Heart right ventricle (tissue), 16 donors: ENCODE measurements at regions not wholly inside any gene's neighbourhood (a gene's known extent, or its start where the extent isn't known, plus 50 kb on each side); places are given as distances from the start of the nearest gene placed in this dataset.

Experiments used
- ATAC-seq, 8 donors: fragments of 200-7000 bp; cut with Tn5 transposase; one replicate each; pipeline ENCODE4 v1.9.1; 2020; ENCODE audit warnings: mild to moderate bottlenecking in 8 of 8, moderate library complexity in 8 of 8, moderate number of reproducible peaks in 1 of 8
- DNase-seq, 2 donors: peaks; one replicate each; pipeline ENCODE4 v3.0.0-alpha.2; 2020
- H3K27ac ChIP-seq, 10 donors: fragments of 200-600 bp; sonication (generic) in 2 of 10; one replicate each; pipeline versions ENCODE4 v1.5.0 to v1.8.0; 2020 to 2022; ENCODE audit warnings: mild to moderate bottlenecking in 3 of 10
- H3K27me3 ChIP-seq, 7 donors: fragments of 200-600 bp; one replicate each; pipeline ENCODE4 v1.8.0; 2021 to 2022; ENCODE audit warnings: mild to moderate bottlenecking in 2 of 7
- H3K36me3 ChIP-seq, 9 donors: fragments of 200-600 bp; sonication (generic) in 1 of 9; one replicate each; pipeline versions ENCODE4 v1.5.0 to v1.8.0; 2020 to 2022; ENCODE audit warnings: mild to moderate bottlenecking in 2 of 9
- H3K4me1 ChIP-seq, 9 donors: fragments of 200-600 bp; sonication (generic) in 1 of 9; one replicate each; pipeline versions ENCODE4 v1.5.0 to v1.8.0; 2020 to 2022; ENCODE audit warnings: mild to moderate bottlenecking in 4 of 9
- H3K4me3 ChIP-seq, 10 donors: fragments of 200-600 bp; sonication (generic) in 2 of 10; one replicate each; pipeline versions ENCODE4 v1.5.0 to v1.8.0; 2020 to 2022; ENCODE audit warnings: mild to moderate bottlenecking in 7 of 10, moderate library complexity in 2 of 10
- H3K9me3 ChIP-seq, 11 donors: fragments of 200-600 bp in 10 of 11; sonication (generic) in 2 of 11; one replicate each; pipeline versions ENCODE4 v1.5.0 to v1.8.0; 2013 to 2022; ENCODE audit warnings: mild to moderate bottlenecking in 2 of 11, control low read depth in 1 of 11, moderate library complexity in 1 of 11
- WGBS, 2 donors: extraction: QIAGEN DNeasy Blood & Tissue Kit; methylation state at CpG; one replicate each; pipeline ENCODE4 v1.1.7; 2013; ENCODE audit warnings: inconsistent platforms in 1 of 2; 5-methylcytosine and 5-hydroxymethylcytosine counted together
- intact Hi-C, 10 donors: fragments of 100-400 bp; cut with DNase I; formaldehyde crosslinking; loops; one replicate each; pipeline versions ENCODE4 v1.11.1 to v1.14.2; 2022
- TF ChIP-seq, protein P1 (sequence below), 9 donors: fragments of 200-600 bp; sonication (generic) in 2 of 9; IDR thresholded peaks; one replicate each; pipeline versions ENCODE4 v1.5.0 to v1.8.0; 2021 to 2022; ENCODE audit warnings: antibody characterized with exemption in 9 of 9, mild to moderate bottlenecking in 5 of 9, moderate library complexity in 1 of 9
- donor health status: Arrhythmogenic right ventricular cardiomyopathy.
- donor health status: ischemic (EF 13 %, LVEDD 7.1; RV severe dilation, severe dysfunction).
- donor health status: healthy with polysubstance abuse.
- donor health status: DM: no; HTN: yes; CAD: no.
- donor health status: DM: no; HTN: no; CAD: no.
- donor health status: ischemic (EF 25% LVEDD 6.9; RV normal size, moderate dysfunction).
- donor health status: ischemic (EF 25% LVEDD 5.7; RV mildly dilated, moderate dysfunction).
- donor health status: healthy.
- donor health status: DM: yes; HTN: yes; CAD: no.
- donor health status: Ischemic cardiomyopathy.
- donor health status: ischemic (EF 35%, LVEDD 5.7; RV mildly dilated, moderate dysfunction).
- donor health status: nonischemic (EF 11% LVEDD 7.7; RV severe dilation, severe dysfunction).
- donor health status: DM: yes; HTN: yes; CAD: no.
- donor health status: PGD.
- donor health status: ischemic (EF 29% LVEDD 5.4; RV normal size, mild dysfunction).
- donor health status: nonischemic (EF 23%, LVEDD 6.1; RV moderate dilation, normal function).

DNA sequence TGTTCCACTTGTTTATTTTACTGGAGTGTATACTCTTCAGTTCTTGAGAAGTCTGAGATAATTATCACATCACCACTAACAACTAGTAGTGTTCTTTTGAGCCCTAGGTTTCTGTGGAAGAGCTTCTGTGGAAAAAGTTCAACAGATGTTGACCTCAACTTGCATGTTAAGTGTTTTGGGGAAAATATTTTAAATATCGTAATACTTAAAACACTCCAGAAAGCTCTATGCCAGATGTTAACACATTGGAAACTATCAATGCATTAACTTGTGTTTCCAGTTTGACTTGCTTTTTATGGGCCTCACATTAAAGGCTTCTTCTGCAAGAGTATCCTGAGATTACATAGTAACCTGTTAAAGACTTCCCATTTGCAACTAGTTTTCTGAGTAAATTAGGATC is 173.1 kb downstream of the DUSP6 start:
- intact Hi-C loops: loop anchor here in 2 of 10 donors (5.0 to 10.0 kb wide), 3 partner anchors 33 to 97 kb away; no protein-coding TSS in a partner anchor
- TF ChIP-seq, protein P1, sequence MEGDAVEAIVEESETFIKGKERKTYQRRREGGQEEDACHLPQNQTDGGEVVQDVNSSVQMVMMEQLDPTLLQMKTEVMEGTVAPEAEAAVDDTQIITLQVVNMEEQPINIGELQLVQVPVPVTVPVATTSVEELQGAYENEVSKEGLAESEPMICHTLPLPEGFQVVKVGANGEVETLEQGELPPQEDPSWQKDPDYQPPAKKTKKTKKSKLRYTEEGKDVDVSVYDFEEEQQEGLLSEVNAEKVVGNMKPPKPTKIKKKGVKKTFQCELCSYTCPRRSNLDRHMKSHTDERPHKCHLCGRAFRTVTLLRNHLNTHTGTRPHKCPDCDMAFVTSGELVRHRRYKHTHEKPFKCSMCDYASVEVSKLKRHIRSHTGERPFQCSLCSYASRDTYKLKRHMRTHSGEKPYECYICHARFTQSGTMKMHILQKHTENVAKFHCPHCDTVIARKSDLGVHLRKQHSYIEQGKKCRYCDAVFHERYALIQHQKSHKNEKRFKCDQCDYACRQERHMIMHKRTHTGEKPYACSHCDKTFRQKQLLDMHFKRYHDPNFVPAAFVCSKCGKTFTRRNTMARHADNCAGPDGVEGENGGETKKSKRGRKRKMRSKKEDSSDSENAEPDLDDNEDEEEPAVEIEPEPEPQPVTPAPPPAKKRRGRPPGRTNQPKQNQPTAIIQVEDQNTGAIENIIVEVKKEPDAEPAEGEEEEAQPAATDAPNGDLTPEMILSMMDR (IDR thresholded peaks at IDR 0.05): no peak
- DNase-seq (no peak), ATAC-seq (no peak)
- Histone ChIP-seq H3K36me3 (no peaks in the 10 kb centered on the region), H3K4me3 (no peak overlapping the region), H3K27ac (peak overlapping the region in 1 of 10 donors; percentile 10), H3K4me1 (peaks cover 0 to 42% (median 22%) of the 10 kb centered on the region in 9 donors), H3K9me3 (no peaks in the 10 kb centered on the region), H3K27me3 (no peaks in the 10 kb centered on the region)
- 82 to 87% methylated on average over 1 of the region's 1 CpG for WGBS, 2 donors

DNA sequence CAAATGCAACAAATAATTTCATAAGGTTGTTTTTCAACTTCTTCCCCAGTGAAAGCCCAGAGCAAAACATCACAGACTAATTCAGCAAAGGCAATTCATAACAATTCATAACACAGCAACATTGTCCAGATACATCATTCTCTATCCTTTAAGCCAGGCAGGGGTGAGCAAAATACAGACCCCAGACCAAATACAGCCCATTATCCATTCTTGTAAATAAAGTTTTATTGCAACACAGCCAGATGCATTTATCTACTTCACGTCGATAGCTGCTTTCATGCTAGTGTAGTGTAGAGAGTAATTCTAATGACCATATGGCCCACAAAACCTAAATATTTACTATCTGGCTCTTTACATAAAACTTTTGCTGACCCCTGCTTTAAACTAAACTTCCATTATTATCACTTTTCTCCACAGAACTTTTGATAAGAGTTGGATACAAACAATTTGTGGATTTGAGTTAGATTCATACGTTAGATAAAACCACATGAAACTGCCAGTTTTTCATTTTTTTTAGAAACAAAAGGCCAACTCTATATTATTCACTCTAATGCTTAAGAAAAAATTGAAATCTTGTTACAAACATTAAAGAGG is 174.4 kb downstream of the DUSP6 start:
- no peak for ATAC-seq
- Histone ChIP-seq H3K27me3 (no peaks in the 10 kb centered on the region), H3K27ac (no peak overlapping the region), H3K4me1 (peaks cover 0 to 46% (median 22%) of the 10 kb centered on the region in 9 donors), H3K4me3 (no peak overlapping the region), H3K9me3 (no peaks in the 10 kb centered on the region), H3K36me3 (no peaks in the 10 kb centered on the region)
- DNase-seq: no peak
- WGBS, 2 donors: 95 to 96% methylated on average over 3 of the region's 3 CpGs
- TF ChIP-seq, protein P1 (IDR thresholded peaks at IDR 0.05): no peak
- intact Hi-C loops: loop anchor here in 2 of 10 donors (5.0 to 10.0 kb wide), 3 partner anchors 34 to 96 kb away; no protein-coding TSS in a partner anchor

DNA sequence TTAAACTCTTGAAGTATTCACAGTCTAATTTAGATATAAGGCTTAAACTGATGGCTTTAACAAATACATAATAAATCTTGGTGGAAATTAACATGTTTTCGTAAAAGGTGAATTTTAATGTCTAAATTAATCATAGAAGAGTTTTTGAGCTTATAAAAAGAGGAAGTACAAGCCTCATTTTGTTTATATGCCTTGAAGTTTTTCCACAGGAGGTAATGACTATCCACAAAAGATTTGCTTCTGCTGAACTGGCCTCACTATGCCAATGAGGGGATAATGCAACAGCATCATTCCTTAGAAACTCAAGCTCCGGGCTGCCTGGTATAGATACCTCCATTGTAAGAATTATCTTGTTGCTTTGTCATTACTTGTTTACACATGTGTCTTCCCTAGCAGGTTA is 175.6 kb downstream of the DUSP6 start:
- intact Hi-C loops: loop anchor here in 2 of 10 donors (5.0 to 10.0 kb wide), 3 partner anchors 36 to 94 kb away; no protein-coding TSS in a partner anchor
- no peak overlapping the region for H3K27ac ChIP-seq

DNA sequence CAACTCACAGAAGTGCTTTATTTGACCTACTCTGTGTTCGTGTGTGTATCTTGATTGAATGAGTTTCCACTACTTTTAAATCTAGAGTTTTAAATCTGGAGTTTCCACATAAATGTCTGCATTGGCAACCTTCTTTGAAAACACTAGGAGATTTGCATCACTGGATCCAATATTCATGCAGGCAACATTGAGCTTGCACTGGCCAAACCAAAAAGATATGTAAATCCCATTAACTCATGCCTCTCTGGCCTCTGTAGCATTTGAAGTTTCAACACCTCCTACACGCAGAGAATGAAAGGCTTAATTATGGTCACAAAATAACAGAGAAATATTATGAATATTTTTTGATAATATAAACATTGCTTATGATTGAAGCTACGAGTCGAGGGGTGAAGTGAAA is 178.6 kb downstream of the DUSP6 start:
- Histone ChIP-seq H3K27me3 (no peaks in the 10 kb centered on the region), H3K27ac (no peak overlapping the region), H3K4me3 (no peak overlapping the region), H3K9me3 (peaks cover 0 to 15% (median 3%) of the 10 kb centered on the region in 11 donors), H3K4me1 (peaks cover 0 to 14% (median 0%) of the 10 kb centered on the region in 9 donors), H3K36me3 (no peaks in the 10 kb centered on the region)
- intact Hi-C loops: loop anchor here in 1 of 10 donors (10.0 kb wide), 1 partner anchor 89 kb away; no protein-coding TSS in a partner anchor
- no peak for DNase-seq
- 89 to 90% methylated on average over 4 of the region's 4 CpGs for WGBS, 2 donors
- no peak for ATAC-seq
- TF ChIP-seq, protein P1 (IDR thresholded peaks at IDR 0.05): no peak

More for the DNA sequence above, 175.6 kb downstream of the DUSP6 start:
- no peak for ATAC-seq
- Histone ChIP-seq H3K4me1 (peaks cover 0 to 41% (median 22%) of the 10 kb centered on the region in 9 donors), H3K36me3 (no peaks in the 10 kb centered on the region), H3K27me3 (no peaks in the 10 kb centered on the region), H3K9me3 (peaks cover 0 to 12% (median 3%) of the 10 kb centered on the region in 11 donors), H3K4me3 (no peak overlapping the region)
- DNase-seq: no peak
- 85 to 92% methylated on average over 2 of the region's 2 CpGs for WGBS, 2 donors
- TF ChIP-seq, protein P1 (IDR thresholded peaks at IDR 0.05): no peak
